Lower lobe of right lung (tissue), 2 donors: ENCODE measurements at regions not wholly inside any gene's neighbourhood (a gene's known extent, or its start where the extent isn't known, plus 50 kb on each side); places are given as distances from the start of the nearest gene placed in this dataset.

Source experiments
- ATAC-seq, 2 donors: fragments of 200-7000 bp; cut with Tn5 transposase; one replicate each; pipeline ENCODE4 v1.9.1; 2020 to 2022; ENCODE audit warnings: mild to moderate bottlenecking in 2 of 2, moderate library complexity in 2 of 2
- DNase-seq: peaks from one replicate; pipeline ENCODE4 v3.0.0-alpha.2; 2020
- H3K27ac ChIP-seq: fragments of 200-600 bp; one replicate; pipeline ENCODE4 v1.8.0; 2022
- H3K27me3 ChIP-seq: fragments of 200-600 bp; one replicate; pipeline ENCODE4 v1.8.0; 2022; ENCODE audit warnings: low read depth
- H3K36me3 ChIP-seq: fragments of 200-600 bp; one replicate; pipeline ENCODE4 v1.8.0; 2022; ENCODE audit warnings: mild to moderate bottlenecking
- H3K4me1 ChIP-seq: fragments of 200-600 bp; one replicate; pipeline ENCODE4 v1.8.0; 2022
- H3K4me3 ChIP-seq: fragments of 200-600 bp; one replicate; pipeline ENCODE4 v1.8.0; 2022; ENCODE audit warnings: mild to moderate bottlenecking
- H3K9me3 ChIP-seq: fragments of 200-600 bp; one replicate; pipeline ENCODE4 v1.8.0; 2022
- intact Hi-C: fragments of 100-400 bp; cut with DNase I; formaldehyde crosslinking; loops from one replicate; pipeline ENCODE4 v1.11.0; 2022
- TF ChIP-seq, protein P1 (sequence below): fragments of 200-600 bp; IDR thresholded peaks from one replicate; pipeline ENCODE4 v1.8.0; 2022; ENCODE audit warnings: antibody characterized with exemption, mild to moderate bottlenecking
- donor health status: DM: no; HTN: yes; CAD: no; lungs with severe emphysema.

DNA sequence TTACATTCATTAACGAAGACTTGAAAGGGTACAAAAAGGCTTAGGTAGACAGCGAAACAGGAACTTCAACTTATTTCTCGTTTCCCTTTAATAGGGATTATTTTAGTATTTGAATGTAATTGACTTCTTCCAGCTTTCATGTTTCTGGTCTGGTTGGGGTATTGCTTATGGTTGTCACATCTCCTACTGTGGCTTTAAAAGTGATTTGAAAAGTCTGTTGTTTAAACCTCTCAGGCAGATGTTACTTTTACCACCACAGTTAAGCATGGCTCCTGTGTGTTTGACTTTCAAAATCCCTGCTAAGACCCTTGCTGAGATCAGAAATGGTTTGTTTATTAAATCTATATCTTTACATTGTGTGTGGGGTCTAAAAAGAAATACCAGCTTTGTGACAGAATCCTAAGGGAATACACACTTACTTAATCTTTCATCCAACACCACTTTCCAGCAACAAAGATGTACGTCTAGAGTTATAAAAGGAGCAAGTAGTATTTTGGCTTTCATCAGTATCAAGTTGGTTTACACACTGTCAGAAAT is 661.2 kb downstream of the FAT4 start:
- Histone ChIP-seq H3K4me1 (no peaks in the 10 kb centered on the region), H3K36me3 (no peaks in the 10 kb centered on the region), H3K27me3 (no peaks in the 10 kb centered on the region), H3K27ac (no peak overlapping the region), H3K4me3 (no peak overlapping the region), H3K9me3 (no peaks in the 10 kb centered on the region)
- ATAC-seq (no peak), DNase-seq (no peak)
- intact Hi-C loops = no loop called here
- TF ChIP-seq, protein P1, sequence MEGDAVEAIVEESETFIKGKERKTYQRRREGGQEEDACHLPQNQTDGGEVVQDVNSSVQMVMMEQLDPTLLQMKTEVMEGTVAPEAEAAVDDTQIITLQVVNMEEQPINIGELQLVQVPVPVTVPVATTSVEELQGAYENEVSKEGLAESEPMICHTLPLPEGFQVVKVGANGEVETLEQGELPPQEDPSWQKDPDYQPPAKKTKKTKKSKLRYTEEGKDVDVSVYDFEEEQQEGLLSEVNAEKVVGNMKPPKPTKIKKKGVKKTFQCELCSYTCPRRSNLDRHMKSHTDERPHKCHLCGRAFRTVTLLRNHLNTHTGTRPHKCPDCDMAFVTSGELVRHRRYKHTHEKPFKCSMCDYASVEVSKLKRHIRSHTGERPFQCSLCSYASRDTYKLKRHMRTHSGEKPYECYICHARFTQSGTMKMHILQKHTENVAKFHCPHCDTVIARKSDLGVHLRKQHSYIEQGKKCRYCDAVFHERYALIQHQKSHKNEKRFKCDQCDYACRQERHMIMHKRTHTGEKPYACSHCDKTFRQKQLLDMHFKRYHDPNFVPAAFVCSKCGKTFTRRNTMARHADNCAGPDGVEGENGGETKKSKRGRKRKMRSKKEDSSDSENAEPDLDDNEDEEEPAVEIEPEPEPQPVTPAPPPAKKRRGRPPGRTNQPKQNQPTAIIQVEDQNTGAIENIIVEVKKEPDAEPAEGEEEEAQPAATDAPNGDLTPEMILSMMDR = no peak

DNA sequence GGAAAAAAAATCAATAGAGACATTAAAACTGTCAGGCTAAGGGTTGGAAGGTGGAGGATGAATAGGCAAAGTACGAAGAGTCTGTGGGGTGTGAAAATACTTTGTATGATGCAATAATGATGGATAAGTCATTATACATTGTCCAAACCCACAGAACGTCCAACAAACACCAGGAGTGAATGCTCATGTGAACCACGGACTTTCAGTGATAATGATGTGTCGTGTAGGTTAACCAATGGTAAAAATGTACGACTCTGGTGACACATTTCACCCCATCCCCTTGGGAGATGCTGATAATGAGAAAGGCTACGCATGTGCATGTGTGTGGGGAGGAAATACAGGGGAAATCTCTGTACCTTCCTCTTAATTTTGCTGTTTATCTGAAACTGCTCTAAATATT is 665.2 kb downstream of the FAT4 start:
- no peaks in the 10 kb centered on the region for H3K36me3 ChIP-seq
- no peaks in the 10 kb centered on the region for H3K4me1 ChIP-seq
- intact Hi-C loops = no loop called here
- ATAC-seq = no peak
- H3K27me3 ChIP-seq = no peaks in the 10 kb centered on the region
- no peak overlapping the region for H3K27ac ChIP-seq
- TF ChIP-seq, protein P1 = no peak
- H3K9me3 ChIP-seq = no peaks in the 10 kb centered on the region
- H3K4me3 ChIP-seq = no peak overlapping the region
- DNase-seq = no peak

- Histone ChIP-seq H3K4me1 (no peaks in the 10 kb centered on the region), H3K27me3 (no peaks in the 10 kb centered on the region), H3K36me3 (no peaks in the 10 kb centered on the region), H3K27ac (no peak overlapping the region), H3K4me3 (no peak overlapping the region), H3K9me3 (no peaks in the 10 kb centered on the region)
- TF ChIP-seq, protein P1 = no peak
- ATAC-seq = no peak
- intact Hi-C loops = no loop called here
- DNase-seq = no peak
Measured at GRCh38 chr4:125983168-125983567, 668.4 kb downstream of the FAT4 start.

DNA sequence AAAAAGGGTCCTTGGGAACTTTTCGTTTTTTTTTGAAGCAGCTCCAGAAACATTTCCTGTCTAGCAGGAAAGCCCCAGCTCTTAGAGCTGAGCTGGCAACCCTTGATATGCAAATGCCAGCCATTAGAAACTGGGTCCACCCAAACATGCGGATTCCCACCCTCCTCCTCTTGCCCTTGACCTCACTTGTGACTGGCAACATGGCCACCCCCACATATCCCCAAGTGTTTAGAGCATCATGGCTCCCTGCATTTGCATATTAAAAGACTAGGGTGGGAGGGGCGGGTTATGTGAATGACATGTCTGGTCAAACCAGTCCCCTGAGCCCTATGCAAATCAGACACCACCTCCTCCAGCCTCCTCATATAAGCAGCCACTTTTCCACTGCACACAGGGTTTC is 671.1 kb downstream of the FAT4 start:
- Histone ChIP-seq H3K36me3 (no peaks in the 10 kb centered on the region), H3K27me3 (no peaks in the 10 kb centered on the region), H3K9me3 (no peaks in the 10 kb centered on the region), H3K27ac (no peak overlapping the region), H3K4me3 (no peak overlapping the region), H3K4me1 (no peaks in the 10 kb centered on the region)
- ATAC-seq (peak in 1 of 2 donors; percentile 31), DNase-seq (no peak)
- TF ChIP-seq, protein P1 = no peak
- intact Hi-C loops = no loop called here

DNA sequence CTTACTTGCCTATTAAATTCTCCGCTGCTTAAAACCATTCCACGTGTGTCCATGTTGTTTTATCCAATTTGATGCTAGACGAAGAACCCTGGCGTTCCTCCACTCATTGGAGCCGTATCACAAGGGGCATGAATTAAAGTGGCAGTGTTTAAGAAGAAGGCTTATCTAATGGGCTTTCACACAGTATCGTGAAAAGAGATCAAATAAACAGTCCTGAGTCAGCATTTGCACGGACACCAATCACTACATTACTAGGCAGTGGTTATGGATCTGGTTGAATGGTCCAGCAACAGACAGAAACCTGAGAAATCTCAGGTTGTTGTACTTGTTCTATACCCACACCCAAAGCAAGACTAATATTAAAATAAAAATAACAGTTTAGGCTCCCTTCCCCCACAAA is 671.6 kb downstream of the FAT4 start:
- Histone ChIP-seq H3K4me3 (no peak overlapping the region), H3K27me3 (no peaks in the 10 kb centered on the region), H3K4me1 (no peaks in the 10 kb centered on the region), H3K9me3 (no peaks in the 10 kb centered on the region), H3K27ac (no peak overlapping the region), H3K36me3 (no peaks in the 10 kb centered on the region)
- TF ChIP-seq, protein P1 = no peak
- DNase-seq (no peak), ATAC-seq (no peak)
- intact Hi-C loops = no loop called here

DNA sequence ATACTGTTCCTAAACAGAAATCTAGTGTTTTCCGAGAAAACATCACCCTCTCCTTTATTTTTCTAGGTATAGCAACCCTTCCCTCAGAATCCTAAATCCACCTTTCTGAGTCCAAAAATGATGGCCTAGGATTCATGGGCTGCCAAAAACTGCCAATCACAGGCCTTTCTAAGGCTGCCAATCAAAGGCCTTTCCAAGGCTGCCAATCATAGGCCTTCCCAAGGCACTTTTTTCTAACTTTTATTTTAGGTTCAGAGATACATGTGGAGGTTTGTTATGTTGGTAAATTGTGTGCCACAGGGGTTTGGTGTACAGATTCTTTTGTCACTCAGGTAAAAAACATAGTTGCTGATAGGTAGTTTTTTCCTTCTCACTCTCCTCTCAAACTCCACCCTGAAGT is 673.7 kb downstream of the FAT4 start:
- TF ChIP-seq, protein P1 = no peak
- intact Hi-C loops = no loop called here
- Histone ChIP-seq H3K27ac (no peak overlapping the region), H3K4me3 (no peak overlapping the region), H3K9me3 (no peaks in the 10 kb centered on the region), H3K36me3 (no peaks in the 10 kb centered on the region), H3K4me1 (no peaks in the 10 kb centered on the region), H3K27me3 (no peaks in the 10 kb centered on the region)
- ATAC-seq = no peak
- no peak for DNase-seq
